G401 (cell line): ENCODE measurements at regions not wholly inside any gene's neighbourhood (a gene's known extent, or its start where the extent isn't known, plus 50 kb on each side); places are given as distances from the start of the nearest gene placed in this dataset.
"Not testable (repeated sequence)": the region's sequence is repeated elsewhere in the genome, so short reads cannot be mapped to it uniquely, and the experiment has no call there.

ENCODE experiments used
- DNase-seq: peaks from one replicate; pipeline ENCODE4 v3.0.0-alpha.2; 2015; ENCODE audit warnings: low spot score
- in situ Hi-C: cut with HindIII; loops from 2 replicates; pipeline ENCODE4 v1.10.0; 2016; ENCODE audit warnings: low sequenced_read_pairs, mixed read lengths

DNA sequence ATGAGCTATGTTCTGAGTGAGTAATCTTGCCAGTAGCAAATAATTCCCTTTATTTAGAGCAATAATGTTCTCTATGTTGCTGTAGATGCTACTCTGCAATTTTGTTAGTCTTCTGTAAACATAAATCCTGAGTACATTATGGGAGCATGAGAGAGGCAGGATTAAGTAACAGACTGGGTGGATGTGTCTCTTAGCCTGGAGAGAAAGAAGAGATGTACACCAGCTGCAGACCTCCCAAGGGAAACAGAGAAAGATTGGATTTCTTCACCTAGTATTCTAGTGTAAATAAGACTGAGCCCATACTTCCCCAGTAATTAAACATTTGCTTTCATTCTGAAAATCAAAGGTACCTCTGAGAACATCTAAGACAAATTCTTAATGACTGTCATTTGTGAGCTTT is 564.0 kb downstream of the TRHDE start:
- in situ Hi-C loops = no loop called here
- DNase-seq = no peak

DNA sequence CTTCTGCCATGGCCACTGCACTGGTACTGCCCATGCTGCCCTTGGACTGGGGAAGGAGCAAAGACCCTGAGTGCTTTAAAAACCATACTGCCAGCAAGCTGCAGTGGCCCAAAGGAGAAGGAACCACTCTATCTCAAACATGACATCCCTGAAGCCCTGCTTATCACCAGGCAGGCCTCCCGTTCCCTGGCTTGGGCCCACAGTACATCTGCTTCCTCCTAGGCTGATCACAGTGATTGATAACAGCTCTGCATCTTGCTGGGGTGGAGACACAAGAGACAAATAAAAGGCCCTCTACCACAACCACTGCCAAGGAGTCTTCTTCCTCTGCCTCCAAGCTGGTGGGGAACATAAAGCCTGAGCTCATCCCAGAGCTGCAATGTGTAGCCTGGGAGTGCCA is 567.5 kb downstream of the TRHDE start:
- in situ Hi-C loops = no loop called here
- no peak for DNase-seq

DNA sequence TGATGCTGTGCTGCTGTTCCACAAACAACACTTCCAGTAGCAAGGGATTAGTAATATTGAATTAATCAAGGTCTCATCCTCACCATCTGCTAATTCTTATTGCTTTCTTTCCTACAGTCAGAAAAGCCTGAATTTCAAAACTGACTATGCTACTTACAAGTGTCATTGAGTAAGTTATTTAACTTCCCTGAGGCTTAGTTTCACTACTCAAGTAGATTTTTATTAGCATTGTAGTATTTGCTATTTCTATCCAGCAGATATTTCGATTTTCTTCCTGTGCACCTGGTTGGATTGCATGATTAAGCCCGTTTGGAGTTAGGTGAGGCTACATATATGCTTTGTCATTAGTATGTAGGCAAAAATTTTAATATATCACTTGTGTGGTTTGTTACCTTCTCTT is 591.5 kb downstream of the TRHDE start:
- in situ Hi-C loops = no loop called here
- DNase-seq = no peak

DNA sequence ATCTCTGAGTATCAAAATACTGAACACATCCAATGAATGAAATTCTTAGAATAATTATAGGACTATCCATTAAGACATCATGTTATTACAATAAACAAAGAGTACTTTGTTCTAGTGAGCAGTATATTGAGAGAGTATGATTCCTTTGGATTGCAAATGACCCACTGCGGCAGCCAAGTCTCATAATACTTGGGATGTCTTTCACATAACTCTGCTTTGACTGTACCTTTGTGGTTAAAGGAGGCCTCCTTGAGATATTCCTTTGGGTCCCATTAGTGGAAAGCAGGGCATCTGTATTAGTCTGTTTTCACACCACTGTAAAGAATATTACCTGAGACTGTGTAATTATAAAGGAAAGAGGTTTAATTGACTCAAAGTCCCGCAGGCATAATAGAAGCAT is 593.8 kb downstream of the TRHDE start:
- in situ Hi-C loops = no loop called here
- DNase-seq = no peak

DNA sequence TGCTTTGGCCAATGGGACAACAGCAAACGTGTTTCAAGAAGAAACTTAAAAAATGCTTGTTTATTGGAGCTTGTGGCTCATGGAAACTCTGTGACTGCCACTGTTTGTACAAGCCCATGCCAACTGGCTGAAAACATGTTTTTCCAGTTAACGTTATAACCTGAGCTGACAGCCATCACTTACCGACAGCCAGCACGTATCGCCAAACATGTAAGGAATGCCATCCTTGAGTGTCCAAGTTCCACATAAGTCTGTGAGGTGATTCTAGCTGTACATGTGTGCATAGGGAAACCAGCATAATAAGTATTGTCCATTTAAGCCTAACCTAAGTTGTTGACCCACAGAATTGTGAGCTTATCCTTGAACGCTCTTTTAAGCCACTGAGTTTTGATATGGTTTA is 596.9 kb downstream of the TRHDE start:
- in situ Hi-C loops = no loop called here

DNA sequence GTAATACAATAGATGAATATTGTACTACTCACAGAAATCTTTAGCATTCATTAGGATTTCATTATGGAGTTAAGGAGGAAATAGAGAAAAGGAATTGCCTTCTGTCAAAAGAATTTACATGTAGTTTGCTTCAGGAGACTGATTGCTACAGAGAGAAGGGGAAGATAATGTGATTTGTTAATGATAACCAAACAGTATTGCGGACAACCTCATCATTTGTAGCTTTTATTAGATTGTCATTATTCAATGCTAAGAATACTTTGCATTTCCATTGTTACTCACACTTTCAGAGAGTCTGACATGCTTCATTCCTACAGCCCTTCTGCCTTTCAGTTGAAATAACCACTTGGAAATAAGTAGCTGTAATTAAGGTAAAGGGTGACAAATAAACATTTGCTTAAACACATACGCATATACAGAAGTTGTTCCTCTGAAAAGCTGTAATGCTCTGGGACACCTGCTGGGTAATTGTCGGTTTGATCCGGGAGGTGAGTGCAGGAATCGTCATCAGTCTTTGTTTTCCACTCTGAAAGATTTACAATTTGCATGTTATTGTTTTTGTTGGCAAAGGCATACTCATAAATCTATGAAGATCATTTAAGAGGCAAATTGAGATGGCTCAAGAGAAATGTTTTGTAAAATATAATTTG is 600.2 kb downstream of the TRHDE start:
- in situ Hi-C loops = no loop called here
- DNase-seq = no peak

More for the DNA sequence above, 596.9 kb downstream of the TRHDE start:
- no peak for DNase-seq

DNA sequence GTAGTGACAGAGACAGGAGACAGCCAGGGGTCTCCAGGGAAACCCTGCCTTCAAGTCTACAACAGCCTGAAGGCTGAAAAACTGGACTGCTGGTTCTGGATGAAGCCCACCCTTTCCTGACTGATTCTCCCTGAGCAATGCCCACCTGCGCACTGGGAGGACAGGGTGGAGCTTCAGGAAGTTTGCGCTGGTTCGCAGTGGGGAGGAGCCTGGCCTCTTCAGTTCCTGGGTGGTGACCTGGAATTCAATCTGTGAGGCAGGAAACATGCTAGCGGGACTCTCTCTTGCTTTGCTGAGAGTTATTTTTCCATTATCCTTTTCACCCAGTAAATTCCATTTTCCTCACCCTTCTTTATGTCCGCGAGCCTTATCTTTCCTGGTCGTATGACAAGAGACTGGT is 600.8 kb downstream of the TRHDE start:
- in situ Hi-C loops = no loop called here
- DNase-seq = no peak

DNA sequence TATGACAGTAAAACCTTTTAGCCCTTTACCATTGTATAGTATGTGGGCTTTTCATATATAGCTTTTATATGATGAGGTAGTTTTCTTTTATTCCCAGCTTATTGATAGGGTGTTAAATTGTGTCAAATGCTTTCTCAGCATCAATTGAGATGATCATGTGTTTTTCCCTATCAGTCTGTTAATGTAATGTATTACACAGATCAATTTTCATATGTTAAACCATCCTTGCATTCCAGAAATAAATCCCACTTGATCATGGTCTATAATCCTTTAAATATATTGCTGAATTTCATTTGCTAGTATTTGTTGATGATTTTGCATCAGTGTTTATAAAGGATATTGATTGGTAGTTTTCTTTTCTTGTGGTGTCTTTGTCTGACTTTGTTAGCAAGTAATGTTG is 603.9 kb downstream of the TRHDE start:
- no peak for DNase-seq
- in situ Hi-C loops = no loop called here

DNA sequence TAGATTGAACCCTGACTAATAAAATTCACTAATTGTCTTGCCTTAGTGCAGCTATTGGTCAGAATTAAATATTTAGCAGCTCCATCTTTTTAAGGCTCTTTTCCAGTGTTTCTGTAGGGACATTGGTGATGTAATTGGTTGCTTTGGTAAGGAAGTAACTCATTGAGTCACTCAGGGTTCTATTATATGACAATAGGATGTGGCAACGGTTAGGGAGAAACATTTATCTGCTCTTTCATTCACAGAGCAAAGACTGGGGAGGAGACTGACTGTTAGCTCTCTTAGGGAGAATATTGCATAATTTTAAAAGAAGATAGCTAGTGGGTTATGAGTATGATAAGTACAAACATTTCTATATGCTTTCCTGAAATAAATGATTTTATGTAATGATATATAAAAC is 616.5 kb downstream of the TRHDE start:
- in situ Hi-C loops = no loop called here
- no peak for DNase-seq

DNA sequence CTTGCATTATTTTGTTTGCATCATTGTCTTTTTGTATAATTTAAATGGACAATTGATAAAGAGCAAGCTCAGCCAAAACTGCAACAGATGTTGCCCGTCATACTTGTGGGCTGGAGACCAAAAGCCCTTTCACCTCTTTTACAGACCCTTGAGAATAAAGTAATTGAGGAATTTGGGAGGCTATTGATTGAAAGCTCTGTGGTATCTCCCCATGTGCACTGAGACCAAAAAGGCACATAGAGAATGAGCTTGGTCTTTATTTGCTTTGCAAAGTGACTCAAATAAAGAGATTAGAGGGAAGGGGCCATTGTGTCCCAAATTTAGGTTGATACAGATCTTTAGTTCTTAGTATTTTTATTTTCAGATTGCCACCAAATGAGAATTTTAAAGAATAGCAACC is 617.6 kb downstream of the TRHDE start:
- DNase-seq = no peak
- in situ Hi-C loops = no loop called here

DNA sequence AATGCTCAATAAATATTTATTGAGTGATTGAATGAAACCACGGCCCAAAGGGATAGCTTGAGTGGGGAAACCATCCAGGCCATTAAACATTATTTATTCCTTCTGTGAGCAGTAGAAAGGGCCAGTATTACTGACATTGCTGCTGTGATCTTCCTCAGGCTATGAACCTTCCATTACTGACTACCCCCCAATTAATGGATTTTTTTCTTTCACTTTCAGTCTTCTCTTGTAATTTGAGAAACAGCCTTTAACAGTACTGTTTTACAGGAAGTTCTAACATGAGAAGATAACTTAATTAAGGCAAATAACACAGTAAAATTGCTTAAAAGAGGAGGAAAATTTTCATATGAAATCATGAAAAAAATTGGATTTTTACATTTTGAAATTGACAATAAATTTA is 629.5 kb downstream of the TRHDE start:
- no peak for DNase-seq
- in situ Hi-C loops = no loop called here

DNA sequence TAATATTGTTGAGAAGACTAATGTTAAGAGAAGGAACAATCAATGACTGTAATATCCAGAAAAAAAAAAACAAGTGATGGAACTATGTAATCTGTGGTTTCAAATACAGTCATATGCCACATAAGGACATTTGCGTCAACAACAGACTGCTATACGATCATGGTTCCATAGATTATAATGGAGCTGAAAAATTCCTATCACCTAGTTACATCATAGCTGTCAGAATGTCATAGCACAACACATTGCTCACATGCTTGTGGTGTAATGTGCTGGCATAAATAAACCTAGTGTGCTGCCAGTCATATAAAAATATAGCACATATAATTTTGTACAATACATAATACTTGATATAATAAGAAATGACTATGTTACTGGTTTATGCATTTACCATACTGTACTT is 653.5 kb downstream of the TRHDE start:
- in situ Hi-C loops = no loop called here
- no peak for DNase-seq

DNA sequence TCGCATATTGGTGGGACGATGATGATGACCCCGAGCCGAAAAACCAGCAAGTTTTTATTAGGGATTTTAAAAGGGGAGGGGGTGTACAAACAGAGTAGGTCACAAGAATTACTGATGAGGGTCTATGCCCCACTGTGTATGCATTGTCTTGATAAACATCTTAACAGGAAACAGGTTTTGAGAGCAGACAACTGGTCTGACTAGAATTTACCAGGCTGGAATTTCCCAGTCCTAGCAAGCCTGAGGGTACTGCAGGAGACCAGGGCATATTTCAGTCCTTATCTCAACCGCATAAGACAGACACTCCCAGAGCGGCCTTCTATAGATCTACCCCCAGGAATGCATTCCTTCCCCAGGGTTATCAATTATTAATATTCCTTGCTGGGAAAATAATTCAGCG is 659.7 kb downstream of the TRHDE start:
- in situ Hi-C loops, DNase-seq: not testable (repeated sequence)

DNA sequence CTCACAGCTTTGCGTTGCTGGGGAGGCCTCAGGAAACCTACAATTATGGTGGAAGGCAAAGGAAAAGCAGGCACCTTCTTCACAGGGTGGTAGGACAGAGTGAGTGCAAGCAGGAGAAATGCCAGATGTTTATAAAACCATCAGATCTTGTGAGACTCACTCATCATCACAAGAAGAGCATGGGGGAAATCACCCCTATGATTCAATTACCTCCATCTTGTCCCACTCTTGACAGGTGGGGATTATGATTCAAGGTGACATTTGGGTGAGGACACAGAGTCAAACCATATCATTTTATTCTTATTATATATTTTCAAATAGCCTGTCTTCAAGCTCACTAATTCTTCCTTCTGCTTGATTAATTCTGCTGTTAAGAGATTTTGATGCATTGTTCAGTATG is 665.3 kb downstream of the TRHDE start:
- in situ Hi-C loops = no loop called here
- no peak for DNase-seq

DNA sequence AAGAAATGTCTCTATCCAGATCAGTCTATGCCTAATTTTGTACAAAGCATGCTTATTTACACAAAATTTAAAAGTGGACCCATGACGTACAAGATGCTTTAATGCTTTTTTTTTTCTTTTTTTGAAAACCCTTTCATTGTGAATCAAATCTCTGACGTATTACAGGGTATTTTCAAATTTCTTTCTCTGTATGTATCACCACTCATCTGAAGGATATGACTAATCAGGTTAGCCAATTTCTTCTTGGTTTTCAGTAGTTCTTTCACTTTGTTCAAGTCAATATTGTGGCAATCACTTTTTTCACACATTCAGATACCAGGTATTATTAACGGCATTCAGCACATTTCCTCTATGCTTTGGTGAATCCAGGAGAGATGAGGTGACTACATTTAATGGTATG is 685.3 kb downstream of the TRHDE start:
- no peak for DNase-seq
- in situ Hi-C loops = no loop called here

DNA sequence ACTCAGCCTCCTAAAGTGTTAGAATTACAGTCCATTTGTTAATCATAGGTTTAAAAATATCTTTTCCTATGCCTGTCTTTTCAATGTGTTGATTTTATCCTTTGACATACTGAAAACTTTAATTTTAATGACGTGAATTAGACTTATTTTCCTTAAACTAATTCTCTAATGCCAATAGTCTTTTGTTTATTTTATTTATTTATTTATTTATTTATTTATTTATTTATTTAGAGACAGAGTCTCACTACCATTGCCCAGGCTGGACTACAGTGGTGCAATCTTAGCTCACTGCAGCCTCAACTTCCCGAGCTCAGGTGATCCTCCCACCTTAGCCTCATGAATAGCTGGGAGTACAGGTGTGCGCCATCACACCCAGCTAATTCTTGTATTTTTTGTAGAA is 694.5 kb downstream of the TRHDE start:
- in situ Hi-C loops = no loop called here
- no peak for DNase-seq

DNA sequence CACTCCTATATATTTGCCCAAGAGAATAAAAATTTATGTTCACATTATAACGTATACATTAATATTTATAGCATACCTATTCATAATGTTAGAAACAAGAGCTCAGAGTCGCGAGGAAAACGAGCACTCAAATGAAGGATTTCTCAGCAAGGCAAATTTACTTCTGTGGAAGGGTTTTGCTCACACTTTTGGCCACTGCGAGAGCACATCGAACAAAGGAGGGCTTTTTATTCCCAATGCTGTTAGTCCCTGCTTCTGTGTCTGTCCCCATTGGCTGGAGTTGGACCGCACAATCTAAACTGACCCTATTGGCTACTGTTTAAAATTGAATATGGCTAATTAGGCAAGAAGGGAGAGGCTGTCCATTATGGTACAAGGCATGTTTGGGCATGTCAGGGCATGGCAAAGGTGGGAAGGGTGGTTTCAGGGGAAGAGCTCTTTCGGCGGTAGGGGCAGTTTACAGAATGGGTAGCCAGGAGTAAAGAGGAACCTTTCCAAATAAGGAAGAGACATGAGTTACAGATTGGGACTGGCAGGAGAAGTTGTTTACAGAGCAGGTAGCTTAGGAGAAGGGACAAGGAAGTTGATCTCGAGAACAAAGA is 702.9 kb downstream of the TRHDE start:
- no peak for DNase-seq
- in situ Hi-C loops = no loop called here

DNA sequence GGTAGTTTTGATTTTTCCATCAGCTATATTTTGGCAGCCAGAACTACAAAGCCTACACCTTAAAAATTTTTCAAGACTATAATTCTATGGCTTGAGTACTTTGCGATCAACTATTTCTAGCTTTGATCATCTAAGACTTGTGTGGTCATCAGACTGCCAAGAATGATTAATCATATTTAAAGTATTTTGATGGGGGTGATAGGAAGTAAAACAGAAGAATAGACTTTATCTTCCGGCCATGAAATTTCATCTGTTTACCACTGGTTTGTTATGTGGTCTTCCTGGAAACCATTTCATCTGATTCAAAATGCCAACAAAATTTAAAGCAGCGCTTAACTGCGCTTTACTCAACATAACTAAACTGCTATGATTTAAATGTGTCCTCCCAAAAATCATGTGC is 706.8 kb downstream of the TRHDE start:
- no peak for DNase-seq
- in situ Hi-C loops = no loop called here

DNA sequence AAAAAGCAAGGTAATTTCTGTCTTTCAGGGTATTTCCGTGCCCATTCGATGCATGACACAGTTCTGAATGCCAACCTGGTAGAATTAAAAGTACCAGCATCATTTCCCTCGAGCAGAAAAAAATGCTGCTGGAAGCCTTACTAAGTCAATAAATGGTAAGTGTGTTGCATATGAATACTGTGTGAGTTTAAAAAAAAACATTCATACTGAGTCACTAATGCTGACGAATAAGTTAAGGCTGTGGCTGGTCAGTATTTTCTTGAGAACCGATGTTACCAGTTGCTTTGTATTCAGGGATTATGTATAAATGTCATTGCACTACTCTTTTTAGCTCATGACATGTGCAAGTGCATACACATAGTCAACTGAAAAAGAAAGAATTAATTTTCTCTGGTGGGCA is 710.2 kb downstream of the TRHDE start:
- in situ Hi-C loops = no loop called here
- DNase-seq = no peak

DNA sequence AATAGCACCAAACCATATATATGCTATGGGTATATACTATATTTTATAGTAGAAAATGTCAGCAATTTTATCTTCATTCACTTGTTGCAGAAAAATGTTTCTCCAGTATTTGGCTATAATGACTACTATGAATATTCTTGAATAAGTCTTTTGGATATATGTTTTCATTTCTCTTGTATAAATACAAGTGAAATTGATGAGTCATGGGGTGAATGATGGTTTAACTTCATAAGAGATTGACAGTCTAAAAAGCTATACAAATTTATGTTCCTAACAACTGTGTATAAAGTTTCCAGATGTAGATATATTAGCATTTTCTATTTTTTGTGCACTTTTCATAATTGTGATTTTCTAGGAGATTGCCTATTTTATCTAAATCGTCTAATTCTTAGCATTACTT is 714.8 kb downstream of the TRHDE start:
- no peak for DNase-seq
- in situ Hi-C loops = no loop called here

DNA sequence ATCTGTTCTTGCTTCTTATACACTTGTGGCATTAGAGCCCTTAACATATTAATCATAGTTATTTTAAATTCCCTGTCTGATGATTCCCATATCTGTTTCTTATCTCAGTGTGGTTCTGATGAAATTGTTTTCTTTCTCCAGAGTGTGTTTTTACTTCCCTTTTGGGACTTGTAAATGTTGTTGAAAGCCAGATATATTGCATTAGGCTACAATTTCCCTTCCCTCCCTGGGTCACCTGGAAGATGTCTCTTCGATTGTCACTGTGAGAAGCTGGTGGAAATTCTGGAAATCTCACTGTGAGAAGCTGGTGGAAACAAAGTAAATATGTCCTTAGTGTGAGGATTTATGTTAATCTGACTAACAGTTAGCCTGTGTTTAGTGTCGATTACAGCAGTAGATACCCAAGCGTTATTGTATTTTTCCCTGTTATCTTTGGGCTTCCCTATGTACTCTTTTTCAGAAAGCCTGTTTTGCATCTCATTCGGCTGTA is 717.3 kb downstream of the TRHDE start:
- DNase-seq = no peak
- in situ Hi-C loops = no loop called here
